Spleen (tissue), 7 donors: ENCODE measurements at regions not wholly inside any gene's neighbourhood (a gene's known extent, or its start where the extent isn't known, plus 50 kb on each side); places are given as distances from the start of the nearest gene placed in this dataset.
"Not testable (repeated sequence)": the region's sequence is repeated elsewhere in the genome, so short reads cannot be mapped to it uniquely, and the experiment has no call there.

ENCODE experiments used
- CTCF ChIP-seq, 11 experiments: fragments of 200-600 bp in 7 of 11; fragments of 450-650 bp in 4 of 11; sonication (generic) in 4 of 11; IDR thresholded peaks in 8 of 11; conservative IDR thresholded peaks in 3 of 11; 1 replicate in 7 of 11; 2 replicates in 4 of 11; pipeline versions ENCODE4 v1.4.0 to v1.8.0; 2016 to 2021; ENCODE audit warnings: antibody characterized with exemption in 11 of 11, inconsistent platforms in 4 of 11, mild to moderate bottlenecking in 1 of 11
- POLR2A ChIP-seq, 3 donors: fragments of 450-650 bp; IDR thresholded peaks; one replicate each; pipeline ENCODE4 v1.5.1; 2017; ENCODE audit warnings: antibody characterized with exemption in 3 of 3, mild to moderate bottlenecking in 1 of 3
- donor health status: DM: no; HTN: no; CAD: no; lungs with moderate emphysema.
- donor health status: DM: no; HTN: no; CAD: no.
- donor health status: DM: no; HTN: no; CAD: no.

DNA sequence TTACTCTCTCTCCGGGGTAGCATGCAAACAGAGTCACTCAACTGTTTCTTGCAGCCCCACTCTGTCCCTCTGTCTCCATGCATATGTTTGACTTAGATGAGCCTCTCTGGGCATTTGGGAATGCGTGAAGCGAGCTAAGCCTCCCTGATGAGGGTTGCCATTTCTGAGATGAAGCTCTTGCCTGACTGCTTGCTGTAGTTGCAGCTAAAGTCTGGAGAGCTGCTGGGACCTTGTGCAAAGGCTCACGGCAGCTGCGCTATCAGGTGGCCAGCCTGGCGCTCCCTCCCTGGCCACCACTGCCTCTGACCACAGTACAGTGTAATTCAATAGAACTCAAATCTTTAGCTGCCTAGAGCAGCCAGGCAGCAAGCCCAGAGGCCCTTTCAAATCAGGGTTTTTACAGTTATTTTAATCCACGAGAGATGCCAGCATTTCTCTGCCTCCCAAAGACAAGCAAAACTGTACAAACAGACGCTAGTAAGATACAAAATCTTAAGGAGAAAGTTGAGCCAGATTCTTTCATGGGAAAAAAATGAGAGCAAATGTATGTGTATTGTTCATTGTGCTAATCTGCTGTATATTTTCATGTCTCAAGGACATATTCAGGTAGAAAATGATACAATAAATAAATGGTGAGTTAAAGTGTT is 694.6 kb downstream of the PRIM2 start:
- TF ChIP-seq CTCF (IDR thresholded peaks at IDR 0.05 in 8 of 11, conservative IDR thresholded peaks at IDR 0.05 in 3 of 11); POLR2A (IDR thresholded peaks at IDR 0.05): not testable (repeated sequence)
